HEK293 (cell line): ENCODE measurements at regions not wholly inside any gene's neighbourhood (a gene's known extent, or its start where the extent isn't known, plus 50 kb on each side); places are given as distances from the start of the nearest gene placed in this dataset.

ENCODE experiments used
- CTCF ChIA-PET: fragments of 350-600 bp; formaldehyde crosslinking; extraction: SDS; loops from one replicate; lab custom pipeline; 2021; ENCODE audit warnings: antibody characterized with exemption; lab: Yijun Ruan, JAX
- POLR2A ChIA-PET: fragments of 300-600 bp; formaldehyde crosslinking; extraction: SDS; loops from one replicate; lab custom pipeline; 2020; ENCODE audit warnings: antibody characterized with exemption, inconsistent platforms; lab: Yijun Ruan, JAX
- H3K27ac ChIP-seq: fragments of 200-500 bp; sonication (Bioruptor generic); 2 replicates; pipeline ENCODE4 v1.5.1; 2014; ENCODE audit warnings: low read depth, low read length, control low read depth, inconsistent platforms; ENCODE audit errors: extremely low read depth
- H3K36me3 ChIP-seq, 2 experiments: fragments of 200-500 bp in 1 of 2; sonication (Bioruptor generic) in 1 of 2; 1 replicate in 1 of 2; 2 replicates in 1 of 2; pipeline ENCODE4 v1.5.1; 2014 to 2017; ENCODE audit warnings: inconsistent platforms in 2 of 2, low read length in 2 of 2; ENCODE audit not compliant: control insufficient read depth in 2 of 2, insufficient read depth in 1 of 2
- H3K4me1 ChIP-seq: fragments of 200-500 bp; sonication (Bioruptor generic); 2 replicates; pipeline ENCODE4 v1.5.1; 2014; ENCODE audit warnings: mild to moderate bottlenecking, low read length, inconsistent platforms; ENCODE audit not compliant: control insufficient read depth, insufficient read depth
- H3K4me3 ChIP-seq: 2 replicates; pipeline ENCODE4 v1.5.1; 2011; ENCODE audit warnings: low read depth, mild to moderate bottlenecking, control low read depth, low read length, moderate library complexity
- H3K9me3 ChIP-seq: fragments of 200-500 bp; sonication (Bioruptor generic); 2 replicates; pipeline ENCODE4 v1.5.1; 2014; ENCODE audit warnings: low read depth, low read length, inconsistent platforms; ENCODE audit not compliant: control insufficient read depth, insufficient read depth
- KLF1 ChIP-seq: fragments of 450-650 bp; formaldehyde crosslinking; IDR thresholded peaks from 2 replicates; pipeline ENCODE4 v1.5.1; 2016; ENCODE audit warnings: missing biosample characterization, missing genetic modification characterization
- MYNN ChIP-seq: fragments of 450-650 bp; formaldehyde crosslinking; IDR thresholded peaks from 2 replicates; pipeline ENCODE4 v1.5.1; 2016; ENCODE audit warnings: missing biosample characterization, missing genetic modification characterization, borderline replicate concordance
- SCRT2 ChIP-seq: fragments of 450-650 bp; formaldehyde crosslinking; IDR thresholded peaks from 2 replicates; pipeline ENCODE4 v1.5.1; 2016; ENCODE audit warnings: missing biosample characterization, missing genetic modification characterization
- ZBTB20 ChIP-seq: fragments of 450-650 bp; formaldehyde crosslinking; IDR thresholded peaks from 2 replicates; pipeline ENCODE4 v1.5.1; 2016; ENCODE audit warnings: missing biosample characterization, missing genetic modification characterization
- ZFHX2 ChIP-seq: fragments of 450-650 bp; formaldehyde crosslinking; conservative IDR thresholded peaks from 2 replicates; pipeline ENCODE4 v1.5.1; 2016; ENCODE audit warnings: missing biosample characterization, missing genetic modification characterization
- ZNF239 ChIP-seq: fragments of 450-650 bp; formaldehyde crosslinking; IDR thresholded peaks from 2 replicates; pipeline ENCODE4 v1.5.1; 2016; ENCODE audit warnings: missing biosample characterization, missing genetic modification characterization
- ZNF391 ChIP-seq: fragments of 450-650 bp; formaldehyde crosslinking; IDR thresholded peaks from 2 replicates; pipeline ENCODE4 v1.5.1; 2016; ENCODE audit warnings: low read depth, missing biosample characterization, missing genetic modification characterization, borderline replicate concordance
- ZNF433 ChIP-seq: fragments of 450-650 bp; formaldehyde crosslinking; IDR thresholded peaks from 2 replicates; pipeline ENCODE4 v1.5.1; 2016; ENCODE audit warnings: missing biosample characterization, missing genetic modification characterization, low read depth
- ZNF561 ChIP-seq: fragments of 450-650 bp; IDR thresholded peaks from 2 replicates; pipeline ENCODE4 v1.5.1; 2018; ENCODE audit warnings: missing biosample characterization, missing genetic modification characterization, borderline replicate concordance
- ZNF677 ChIP-seq: fragments of 450-650 bp; IDR thresholded peaks from 2 replicates; pipeline ENCODE4 v1.5.0; 2018; ENCODE audit warnings: missing biosample characterization, mild to moderate bottlenecking, missing genetic modification characterization, moderate library complexity
- ZNF701 ChIP-seq: fragments of 450-650 bp; formaldehyde crosslinking; IDR thresholded peaks from 2 replicates; pipeline ENCODE4 v1.5.1; 2016; ENCODE audit warnings: missing biosample characterization, missing genetic modification characterization
- ZNF768 ChIP-seq: fragments of 450-650 bp; formaldehyde crosslinking; IDR thresholded peaks from 2 replicates; pipeline ENCODE4 v1.5.1; 2018; ENCODE audit warnings: missing biosample characterization, mild to moderate bottlenecking, missing genetic modification characterization
- ZSCAN16 ChIP-seq: fragments of 450-650 bp; formaldehyde crosslinking; IDR thresholded peaks from 2 replicates; pipeline ENCODE4 v1.5.1; 2016; ENCODE audit warnings: missing biosample characterization, missing genetic modification characterization
- ZSCAN23 ChIP-seq: fragments of 450-650 bp; formaldehyde crosslinking; IDR thresholded peaks from 2 replicates; pipeline ENCODE4 v1.5.1; 2016; ENCODE audit warnings: missing biosample characterization, missing genetic modification characterization
- TF ChIP-seq, protein P1 (sequence below): fragments of 450-650 bp; formaldehyde crosslinking; IDR thresholded peaks from 2 replicates; pipeline ENCODE4 v1.5.1; 2016; ENCODE audit warnings: missing biosample characterization, missing genetic modification characterization, borderline replicate concordance
- TF ChIP-seq, protein P2 (sequence below): fragments of 450-650 bp; formaldehyde crosslinking; IDR thresholded peaks from 2 replicates; pipeline ENCODE4 v1.5.1; 2016; ENCODE audit warnings: missing biosample characterization, missing genetic modification characterization
- TF ChIP-seq, protein P3 (sequence below): fragments of 450-650 bp; formaldehyde crosslinking; IDR thresholded peaks from 2 replicates; pipeline ENCODE4 v1.5.1; 2016; ENCODE audit warnings: missing biosample characterization, missing genetic modification characterization
- TF ChIP-seq, protein P4 (sequence below): fragments of 450-650 bp; formaldehyde crosslinking; conservative IDR thresholded peaks from 2 replicates; pipeline ENCODE4 v1.5.1; 2016; ENCODE audit warnings: low read depth, missing biosample characterization, missing genetic modification characterization
- TF ChIP-seq, protein P5 (sequence below): fragments of 450-650 bp; formaldehyde crosslinking; IDR thresholded peaks from 2 replicates; pipeline ENCODE4 v1.5.1; 2016; ENCODE audit warnings: missing biosample characterization, missing genetic modification characterization

DNA sequence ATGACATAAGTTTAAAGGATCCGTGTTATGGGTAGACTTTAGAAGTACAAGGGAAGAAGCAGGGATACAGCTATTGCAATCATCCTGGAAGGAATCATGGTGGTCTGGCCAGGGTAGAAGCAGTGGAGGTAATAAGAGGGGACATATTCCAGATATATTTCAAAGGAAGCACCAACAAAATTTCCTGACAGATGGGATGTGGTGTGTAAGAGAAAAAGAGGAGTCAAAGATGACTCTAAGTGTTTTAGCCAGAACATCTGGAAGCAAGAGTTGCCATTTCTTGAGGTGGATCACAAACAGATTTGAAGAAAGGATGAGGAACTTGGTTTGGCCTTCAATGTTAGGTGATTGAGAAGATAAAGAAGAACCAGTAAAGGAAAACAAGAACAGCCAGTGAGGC, 133.1 kb upstream of the CTAGE1 start:
- H3K4me1 ChIP-seq, result peaks cover 2% of the 10 kb centered on the region; the same call in 1 of the 2 replicates
- ChIA-PET POLR2A (no interaction called here), CTCF (interaction anchor here (0.6 kb wide), 1 partner anchor 56 kb away, joined by 4 read pairs; no protein-coding TSS in a partner anchor)
- H3K27ac ChIP-seq, result no peak overlapping the region
- no peaks in the 10 kb centered on the region for H3K36me3 ChIP-seq
- no peaks in the 10 kb centered on the region for H3K9me3 ChIP-seq
- no peak overlapping the region for H3K4me3 ChIP-seq
- TF ChIP-seq, protein P1, sequence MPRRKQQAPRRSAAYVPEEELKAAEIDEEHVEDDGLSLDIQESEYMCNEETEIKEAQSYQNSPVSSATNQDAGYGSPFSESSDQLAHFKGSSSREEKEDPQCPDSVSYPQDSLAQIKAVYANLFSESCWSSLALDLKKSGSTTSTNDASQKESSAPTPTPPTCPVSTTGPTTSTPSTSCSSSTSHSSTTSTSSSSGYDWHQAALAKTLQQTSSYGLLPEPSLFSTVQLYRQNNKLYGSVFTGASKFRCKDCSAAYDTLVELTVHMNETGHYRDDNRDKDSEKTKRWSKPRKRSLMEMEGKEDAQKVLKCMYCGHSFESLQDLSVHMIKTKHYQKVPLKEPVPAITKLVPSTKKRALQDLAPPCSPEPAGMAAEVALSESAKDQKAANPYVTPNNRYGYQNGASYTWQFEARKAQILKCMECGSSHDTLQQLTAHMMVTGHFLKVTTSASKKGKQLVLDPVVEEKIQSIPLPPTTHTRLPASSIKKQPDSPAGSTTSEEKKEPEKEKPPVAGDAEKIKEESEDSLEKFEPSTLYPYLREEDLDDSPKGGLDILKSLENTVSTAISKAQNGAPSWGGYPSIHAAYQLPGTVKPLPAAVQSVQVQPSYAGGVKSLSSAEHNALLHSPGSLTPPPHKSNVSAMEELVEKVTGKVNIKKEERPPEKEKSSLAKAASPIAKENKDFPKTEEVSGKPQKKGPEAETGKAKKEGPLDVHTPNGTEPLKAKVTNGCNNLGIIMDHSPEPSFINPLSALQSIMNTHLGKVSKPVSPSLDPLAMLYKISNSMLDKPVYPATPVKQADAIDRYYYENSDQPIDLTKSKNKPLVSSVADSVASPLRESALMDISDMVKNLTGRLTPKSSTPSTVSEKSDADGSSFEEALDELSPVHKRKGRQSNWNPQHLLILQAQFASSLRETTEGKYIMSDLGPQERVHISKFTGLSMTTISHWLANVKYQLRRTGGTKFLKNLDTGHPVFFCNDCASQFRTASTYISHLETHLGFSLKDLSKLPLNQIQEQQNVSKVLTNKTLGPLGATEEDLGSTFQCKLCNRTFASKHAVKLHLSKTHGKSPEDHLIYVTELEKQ, result no peak
- no peak for TF ChIP-seq MYNN (tag by site-specific recombination)
- TF ChIP-seq, protein P2, sequence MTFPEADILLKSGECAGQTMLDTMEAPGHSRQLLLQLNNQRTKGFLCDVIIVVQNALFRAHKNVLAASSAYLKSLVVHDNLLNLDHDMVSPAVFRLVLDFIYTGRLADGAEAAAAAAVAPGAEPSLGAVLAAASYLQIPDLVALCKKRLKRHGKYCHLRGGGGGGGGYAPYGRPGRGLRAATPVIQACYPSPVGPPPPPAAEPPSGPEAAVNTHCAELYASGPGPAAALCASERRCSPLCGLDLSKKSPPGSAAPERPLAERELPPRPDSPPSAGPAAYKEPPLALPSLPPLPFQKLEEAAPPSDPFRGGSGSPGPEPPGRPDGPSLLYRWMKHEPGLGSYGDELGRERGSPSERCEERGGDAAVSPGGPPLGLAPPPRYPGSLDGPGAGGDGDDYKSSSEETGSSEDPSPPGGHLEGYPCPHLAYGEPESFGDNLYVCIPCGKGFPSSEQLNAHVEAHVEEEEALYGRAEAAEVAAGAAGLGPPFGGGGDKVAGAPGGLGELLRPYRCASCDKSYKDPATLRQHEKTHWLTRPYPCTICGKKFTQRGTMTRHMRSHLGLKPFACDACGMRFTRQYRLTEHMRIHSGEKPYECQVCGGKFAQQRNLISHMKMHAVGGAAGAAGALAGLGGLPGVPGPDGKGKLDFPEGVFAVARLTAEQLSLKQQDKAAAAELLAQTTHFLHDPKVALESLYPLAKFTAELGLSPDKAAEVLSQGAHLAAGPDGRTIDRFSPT (tag by site-specific recombination), result no peak
- no peak for TF ChIP-seq ZNF561 (tag by site-specific recombination)
- TF ChIP-seq, protein P3, sequence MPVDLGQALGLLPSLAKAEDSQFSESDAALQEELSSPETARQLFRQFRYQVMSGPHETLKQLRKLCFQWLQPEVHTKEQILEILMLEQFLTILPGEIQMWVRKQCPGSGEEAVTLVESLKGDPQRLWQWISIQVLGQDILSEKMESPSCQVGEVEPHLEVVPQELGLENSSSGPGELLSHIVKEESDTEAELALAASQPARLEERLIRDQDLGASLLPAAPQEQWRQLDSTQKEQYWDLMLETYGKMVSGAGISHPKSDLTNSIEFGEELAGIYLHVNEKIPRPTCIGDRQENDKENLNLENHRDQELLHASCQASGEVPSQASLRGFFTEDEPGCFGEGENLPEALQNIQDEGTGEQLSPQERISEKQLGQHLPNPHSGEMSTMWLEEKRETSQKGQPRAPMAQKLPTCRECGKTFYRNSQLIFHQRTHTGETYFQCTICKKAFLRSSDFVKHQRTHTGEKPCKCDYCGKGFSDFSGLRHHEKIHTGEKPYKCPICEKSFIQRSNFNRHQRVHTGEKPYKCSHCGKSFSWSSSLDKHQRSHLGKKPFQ (tag by site-specific recombination), result no peak
- TF ChIP-seq, protein P4, sequence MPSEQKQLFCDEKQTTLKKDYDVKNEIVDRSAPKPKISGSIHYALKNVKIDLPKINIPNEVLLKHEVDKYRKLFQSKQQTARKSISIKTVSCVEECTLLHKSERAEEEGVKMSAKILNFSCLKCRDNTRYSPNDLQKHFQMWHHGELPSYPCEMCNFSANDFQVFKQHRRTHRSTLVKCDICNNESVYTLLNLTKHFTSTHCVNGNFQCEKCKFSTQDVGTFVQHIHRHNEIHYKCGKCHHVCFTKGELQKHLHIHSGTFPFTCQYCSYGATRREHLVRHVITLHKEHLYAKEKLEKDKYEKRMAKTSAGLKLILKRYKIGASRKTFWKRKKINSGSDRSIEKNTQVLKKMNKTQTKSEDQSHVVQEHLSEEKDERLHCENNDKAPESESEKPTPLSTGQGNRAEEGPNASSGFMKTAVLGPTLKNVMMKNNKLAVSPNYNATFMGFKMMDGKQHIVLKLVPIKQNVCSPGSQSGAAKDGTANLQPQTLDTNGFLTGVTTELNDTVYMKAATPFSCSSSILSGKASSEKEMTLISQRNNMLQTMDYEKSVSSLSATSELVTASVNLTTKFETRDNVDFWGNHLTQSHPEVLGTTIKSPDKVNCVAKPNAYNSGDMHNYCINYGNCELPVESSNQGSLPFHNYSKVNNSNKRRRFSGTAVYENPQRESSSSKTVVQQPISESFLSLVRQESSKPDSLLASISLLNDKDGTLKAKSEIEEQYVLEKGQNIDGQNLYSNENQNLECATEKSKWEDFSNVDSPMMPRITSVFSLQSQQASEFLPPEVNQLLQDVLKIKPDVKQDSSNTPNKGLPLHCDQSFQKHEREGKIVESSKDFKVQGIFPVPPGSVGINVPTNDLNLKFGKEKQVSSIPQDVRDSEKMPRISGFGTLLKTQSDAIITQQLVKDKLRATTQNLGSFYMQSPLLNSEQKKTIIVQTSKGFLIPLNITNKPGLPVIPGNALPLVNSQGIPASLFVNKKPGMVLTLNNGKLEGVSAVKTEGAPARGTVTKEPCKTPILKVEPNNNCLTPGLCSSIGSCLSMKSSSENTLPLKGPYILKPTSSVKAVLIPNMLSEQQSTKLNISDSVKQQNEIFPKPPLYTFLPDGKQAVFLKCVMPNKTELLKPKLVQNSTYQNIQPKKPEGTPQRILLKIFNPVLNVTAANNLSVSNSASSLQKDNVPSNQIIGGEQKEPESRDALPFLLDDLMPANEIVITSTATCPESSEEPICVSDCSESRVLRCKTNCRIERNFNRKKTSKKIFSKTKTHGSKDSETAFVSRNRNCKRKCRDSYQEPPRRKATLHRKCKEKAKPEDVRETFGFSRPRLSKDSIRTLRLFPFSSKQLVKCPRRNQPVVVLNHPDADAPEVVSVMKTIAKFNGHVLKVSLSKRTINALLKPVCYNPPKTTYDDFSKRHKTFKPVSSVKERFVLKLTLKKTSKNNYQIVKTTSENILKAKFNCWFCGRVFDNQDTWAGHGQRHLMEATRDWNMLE, result no peak
- no peak for TF ChIP-seq ZNF433
- TF ChIP-seq KLF1 (tag by site-specific recombination), result no peak
- TF ChIP-seq ZBTB20, result no peak
- TF ChIP-seq ZSCAN16 (tag by site-specific recombination), result no peak
- TF ChIP-seq ZFHX2, result no peak
- TF ChIP-seq ZNF239 (tag by site-specific recombination), result no peak
- TF ChIP-seq ZNF768, result no peak
- TF ChIP-seq, protein P5, sequence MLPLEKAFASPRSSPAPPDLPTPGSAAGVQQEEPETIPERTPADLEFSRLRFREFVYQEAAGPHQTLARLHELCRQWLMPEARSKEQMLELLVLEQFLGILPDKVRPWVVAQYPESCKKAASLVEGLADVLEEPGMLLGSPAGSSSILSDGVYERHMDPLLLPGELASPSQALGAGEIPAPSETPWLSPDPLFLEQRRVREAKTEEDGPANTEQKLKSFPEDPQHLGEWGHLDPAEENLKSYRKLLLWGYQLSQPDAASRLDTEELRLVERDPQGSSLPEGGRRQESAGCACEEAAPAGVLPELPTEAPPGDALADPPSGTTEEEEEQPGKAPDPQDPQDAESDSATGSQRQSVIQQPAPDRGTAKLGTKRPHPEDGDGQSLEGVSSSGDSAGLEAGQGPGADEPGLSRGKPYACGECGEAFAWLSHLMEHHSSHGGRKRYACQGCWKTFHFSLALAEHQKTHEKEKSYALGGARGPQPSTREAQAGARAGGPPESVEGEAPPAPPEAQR (tag by site-specific recombination), result no peak
- no peak for TF ChIP-seq ZNF677 (tag by site-specific recombination)
- TF ChIP-seq ZNF701 (tag by site-specific recombination), result no peak
- TF ChIP-seq ZNF391 (tag by site-specific recombination), result no peak
- TF ChIP-seq SCRT2 (tag by site-specific recombination), result no peak
- TF ChIP-seq ZSCAN23, result no peak
